Spleen (tissue), 7 donors: ENCODE measurements at regions not wholly inside any gene's neighbourhood (a gene's known extent, or its start where the extent isn't known, plus 50 kb on each side); places are given as distances from the start of the nearest gene placed in this dataset.

Source experiments
- CTCF ChIP-seq, 11 experiments: fragments of 200-600 bp in 7 of 11; fragments of 450-650 bp in 4 of 11; sonication (generic) in 4 of 11; IDR thresholded peaks in 8 of 11; conservative IDR thresholded peaks in 3 of 11; 1 replicate in 7 of 11; 2 replicates in 4 of 11; pipeline versions ENCODE4 v1.4.0 to v1.8.0; 2016 to 2021; ENCODE audit warnings: antibody characterized with exemption in 11 of 11, inconsistent platforms in 4 of 11, mild to moderate bottlenecking in 1 of 11
- POLR2A ChIP-seq, 3 donors: fragments of 450-650 bp; IDR thresholded peaks; one replicate each; pipeline ENCODE4 v1.5.1; 2017; ENCODE audit warnings: antibody characterized with exemption in 3 of 3, mild to moderate bottlenecking in 1 of 3
- POLR2AphosphoS5 ChIP-seq, 3 donors: sonication (generic); formaldehyde crosslinking; IDR thresholded peaks; one replicate each; pipeline ENCODE4 v1.5.1; 2017; ENCODE audit warnings: antibody characterized with exemption in 3 of 3
- donor health status: DM: no; HTN: no; CAD: no; lungs with moderate emphysema.
- donor health status: DM: no; HTN: no; CAD: no.
- donor health status: DM: no; HTN: no; CAD: no.

- no peak for TF ChIP-seq POLR2A (IDR thresholded peaks at IDR 0.05)
- TF ChIP-seq CTCF (IDR thresholded peaks at IDR 0.05 in 8 of 11, conservative IDR thresholded peaks at IDR 0.05 in 3 of 11), result no peak
- no peak for TF ChIP-seq POLR2AphosphoS5 (IDR thresholded peaks at IDR 0.05)
Observed at GRCh38 chr20:40547483-40548091, 141.4 kb downstream of the MAFB start.
